HEK293T (cell line): ENCODE measurements at regions not wholly inside any gene's neighbourhood (a gene's known extent, or its start where the extent isn't known, plus 50 kb on each side); places are given as distances from the start of the nearest gene placed in this dataset.

Source experiments
- BHLHE40 ChIP-seq: fragments of 450-650 bp; IDR thresholded peaks from 2 replicates; pipeline ENCODE4 v1.6.1; 2016; ENCODE audit warnings: mild to moderate bottlenecking, moderate library complexity, borderline replicate concordance
- L3MBTL2 ChIP-seq: fragments of 450-650 bp; conservative IDR thresholded peaks from 2 replicates; pipeline ENCODE4 v1.6.1; 2016; ENCODE audit warnings: mild to moderate bottlenecking
- TARDBP ChIP-seq: fragments of 450-650 bp; IDR thresholded peaks from 2 replicates; pipeline ENCODE4 v1.6.1; 2016

- no peak for TF ChIP-seq BHLHE40
- TF ChIP-seq L3MBTL2: no peak
- TF ChIP-seq TARDBP: no peak
These were observed 200.1 kb upstream of the PROK2 start for GRCh38 chr3:71984843-71985613.
